ENCODE measurements at regions not wholly inside any gene's neighbourhood (a gene's known extent, or its start where the extent isn't known, plus 50 kb on each side); places are given as distances from the start of the nearest gene placed in this dataset.

DNA sequence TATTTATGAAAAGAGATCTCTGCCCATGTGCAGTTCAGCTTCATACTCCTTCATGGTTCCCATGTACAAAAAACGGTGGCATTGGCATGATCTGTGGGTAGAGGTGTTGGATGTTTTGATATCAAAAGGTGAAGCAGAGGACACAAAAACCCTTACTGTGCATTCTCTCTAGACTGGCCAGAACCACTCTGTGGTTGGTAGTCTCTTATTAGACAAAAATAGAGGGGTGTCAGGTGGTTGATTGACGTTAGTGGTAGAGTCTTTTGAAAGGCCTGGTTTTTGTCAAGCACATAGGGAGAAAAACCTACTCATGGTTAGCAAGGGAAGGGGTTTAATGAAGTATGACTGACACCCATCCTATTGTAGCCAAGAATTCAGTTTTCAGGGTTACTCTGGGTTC, 400.0 kb upstream of the TMPRSS15 start:
- TF ChIP-seq, protein P1, sequence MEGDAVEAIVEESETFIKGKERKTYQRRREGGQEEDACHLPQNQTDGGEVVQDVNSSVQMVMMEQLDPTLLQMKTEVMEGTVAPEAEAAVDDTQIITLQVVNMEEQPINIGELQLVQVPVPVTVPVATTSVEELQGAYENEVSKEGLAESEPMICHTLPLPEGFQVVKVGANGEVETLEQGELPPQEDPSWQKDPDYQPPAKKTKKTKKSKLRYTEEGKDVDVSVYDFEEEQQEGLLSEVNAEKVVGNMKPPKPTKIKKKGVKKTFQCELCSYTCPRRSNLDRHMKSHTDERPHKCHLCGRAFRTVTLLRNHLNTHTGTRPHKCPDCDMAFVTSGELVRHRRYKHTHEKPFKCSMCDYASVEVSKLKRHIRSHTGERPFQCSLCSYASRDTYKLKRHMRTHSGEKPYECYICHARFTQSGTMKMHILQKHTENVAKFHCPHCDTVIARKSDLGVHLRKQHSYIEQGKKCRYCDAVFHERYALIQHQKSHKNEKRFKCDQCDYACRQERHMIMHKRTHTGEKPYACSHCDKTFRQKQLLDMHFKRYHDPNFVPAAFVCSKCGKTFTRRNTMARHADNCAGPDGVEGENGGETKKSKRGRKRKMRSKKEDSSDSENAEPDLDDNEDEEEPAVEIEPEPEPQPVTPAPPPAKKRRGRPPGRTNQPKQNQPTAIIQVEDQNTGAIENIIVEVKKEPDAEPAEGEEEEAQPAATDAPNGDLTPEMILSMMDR (IDR thresholded peaks at IDR 0.05 in 8 of 11, conservative IDR thresholded peaks at IDR 0.05 in 3 of 11) = no peak
- no peak for TF ChIP-seq POLR2A (IDR thresholded peaks at IDR 0.05)
